SH-SY5Y (cell line): ENCODE measurements at regions not wholly inside any gene's neighbourhood (a gene's known extent, or its start where the extent isn't known, plus 50 kb on each side); places are given as distances from the start of the nearest gene placed in this dataset.

Experiments
- GATA2 ChIP-seq: IDR thresholded peaks from 2 replicates; pipeline ENCODE4 v1.6.1; 2011; ENCODE audit warnings: mild to moderate bottlenecking, low read depth, low read length
- GATA3 ChIP-seq: IDR thresholded peaks from 2 replicates; pipeline ENCODE4 v1.6.1; 2011; ENCODE audit warnings: low read depth, mild to moderate bottlenecking, low read length, moderate library complexity

GRCh38 chr5:6029811-6030271 lies 348.5 kb downstream of the MED10 start:
- no peak for TF ChIP-seq GATA2
- TF ChIP-seq GATA3: no peak
